ENCODE measurements at regions not wholly inside any gene's neighbourhood (a gene's known extent, or its start where the extent isn't known, plus 50 kb on each side); places are given as distances from the start of the nearest gene placed in this dataset.

DNA sequence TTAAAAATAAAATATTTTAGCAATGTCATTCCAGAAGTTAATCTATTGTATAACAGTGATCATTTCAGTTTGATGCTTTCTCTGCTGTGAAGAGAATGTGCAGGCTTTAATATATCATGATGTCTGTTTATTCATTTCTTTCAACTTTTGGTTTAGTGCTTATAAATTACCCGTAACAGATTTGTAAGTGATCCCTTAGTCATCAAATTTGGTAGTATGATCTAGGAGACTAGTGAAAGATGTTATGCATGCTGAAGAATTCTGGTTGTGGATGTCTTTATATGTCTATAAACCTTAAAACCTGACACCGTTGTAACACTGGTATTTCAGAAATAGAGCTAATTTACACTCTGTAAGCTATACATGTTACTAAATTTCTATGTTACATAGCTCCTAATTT, 260.4 kb downstream of the CPS1 start:
- no peak overlapping the region for H3K27ac ChIP-seq (ENCODE audit: insufficient read depth in 1 of 2, low read depth in 1 of 2, low read length in 2 of 2, poor library complexity in 1 of 2, severe bottlenecking in 2 of 2)
- CTCF ChIA-PET = no interaction called here
- H3K4me3 ChIP-seq (ENCODE audit: control insufficient read depth in 1 of 7, extremely low read depth in 1 of 7, insufficient read depth in 4 of 7, low read depth in 2 of 7, low read length in 6 of 7) = no peak overlapping the region
- no peaks in the 10 kb centered on the region for H3K27me3 ChIP-seq (replicated peaks in 2 of 5; ENCODE audit: control insufficient read depth in 4 of 5, insufficient read depth in 5 of 5, low read length in 4 of 5)
- no peaks in the 10 kb centered on the region for H3K9me3 ChIP-seq (ENCODE audit: control extremely low read depth in 1 of 5, control insufficient read depth in 4 of 5, insufficient read depth in 2 of 5, low read depth in 1 of 5, low read length in 4 of 5)
- no peaks in the 10 kb centered on the region for H3K36me3 ChIP-seq (ENCODE audit: control insufficient read depth in 4 of 4, insufficient read depth in 4 of 4, low read length in 3 of 4)
- WGBS (ENCODE audit: insufficient coverage) = 80% methylated on average over 1 of the region's 2 CpGs
- no peaks in the 10 kb centered on the region for H3K4me1 ChIP-seq (ENCODE audit: control extremely low read depth in 1 of 4, control insufficient read depth in 4 of 4, insufficient read depth in 4 of 4, low read length in 3 of 4)
- POLR2A ChIA-PET = no interaction called here
- no peak for DNase-seq

DNA sequence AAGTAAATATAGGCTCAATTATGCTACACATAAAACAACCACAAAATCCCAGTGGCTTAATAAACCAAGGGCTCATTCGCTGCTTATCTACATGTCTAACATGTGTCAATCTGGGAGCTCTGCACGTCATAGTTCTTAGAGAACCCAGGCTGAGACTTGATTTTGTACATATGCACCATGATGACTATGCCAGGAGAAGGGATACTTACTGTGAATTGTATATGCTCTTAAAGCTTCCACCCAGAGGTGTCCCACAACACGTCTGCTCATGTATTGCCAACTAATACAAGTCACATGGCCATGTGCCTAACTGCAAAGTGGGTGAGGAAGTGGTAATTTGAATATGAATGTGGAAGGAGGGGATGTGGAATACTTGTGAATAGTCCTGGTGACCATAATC, 262.1 kb downstream of the CPS1 start:
- 88% methylated on average over 1 of the region's 3 CpGs for WGBS (ENCODE audit: insufficient coverage)
- Histone ChIP-seq H3K36me3 (ENCODE audit: control insufficient read depth in 4 of 4, insufficient read depth in 4 of 4, low read length in 3 of 4) (no peaks in the 10 kb centered on the region), H3K4me3 (ENCODE audit: control insufficient read depth in 1 of 7, extremely low read depth in 1 of 7, insufficient read depth in 4 of 7, low read depth in 2 of 7, low read length in 6 of 7) (no peak overlapping the region), H3K27me3 (replicated peaks in 2 of 5; ENCODE audit: control insufficient read depth in 4 of 5, insufficient read depth in 5 of 5, low read length in 4 of 5) (no peaks in the 10 kb centered on the region), H3K27ac (ENCODE audit: insufficient read depth in 1 of 2, low read depth in 1 of 2, low read length in 2 of 2, poor library complexity in 1 of 2, severe bottlenecking in 2 of 2) (no peak overlapping the region), H3K9me3 (ENCODE audit: control extremely low read depth in 1 of 5, control insufficient read depth in 4 of 5, insufficient read depth in 2 of 5, low read depth in 1 of 5, low read length in 4 of 5) (no peaks in the 10 kb centered on the region), H3K4me1 (ENCODE audit: control extremely low read depth in 1 of 4, control insufficient read depth in 4 of 4, insufficient read depth in 4 of 4, low read length in 3 of 4) (no peaks in the 10 kb centered on the region)
- no peak for DNase-seq
- ChIA-PET POLR2A (no interaction called here), CTCF (no interaction called here)

DNA sequence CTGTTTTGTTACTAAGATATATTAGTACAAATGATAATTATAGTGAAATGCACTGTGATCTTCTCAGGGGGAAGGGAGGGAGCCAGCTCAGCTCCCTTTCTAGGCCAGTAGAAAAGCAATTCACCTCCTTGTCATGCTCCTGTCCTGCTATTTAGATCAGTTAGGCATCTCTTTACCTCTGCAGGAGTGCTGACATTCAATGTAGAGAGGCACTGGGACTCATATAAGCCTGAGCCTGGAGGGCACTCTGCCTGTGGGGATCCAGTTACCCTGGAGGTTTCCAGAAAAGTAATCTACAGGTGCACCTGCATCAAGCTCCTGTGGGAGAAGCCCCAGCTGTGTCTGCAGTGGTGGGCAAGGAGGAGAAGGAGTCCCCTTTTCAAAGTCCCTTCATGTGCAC, 277.0 kb downstream of the CPS1 start:
- no peaks in the 10 kb centered on the region for H3K9me3 ChIP-seq (ENCODE audit: control extremely low read depth in 1 of 5, control insufficient read depth in 4 of 5, insufficient read depth in 2 of 5, low read depth in 1 of 5, low read length in 4 of 5)
- no peaks in the 10 kb centered on the region for H3K4me1 ChIP-seq (ENCODE audit: control extremely low read depth in 1 of 4, control insufficient read depth in 4 of 4, insufficient read depth in 4 of 4, low read length in 3 of 4)
- no peak for DNase-seq
- no peaks in the 10 kb centered on the region for H3K27me3 ChIP-seq (replicated peaks in 2 of 5; ENCODE audit: control insufficient read depth in 4 of 5, insufficient read depth in 5 of 5, low read length in 4 of 5)
- POLR2A ChIA-PET = no interaction called here
- no peak overlapping the region for H3K4me3 ChIP-seq (ENCODE audit: control insufficient read depth in 1 of 7, extremely low read depth in 1 of 7, insufficient read depth in 4 of 7, low read depth in 2 of 7, low read length in 6 of 7)
- no peaks in the 10 kb centered on the region for H3K36me3 ChIP-seq (ENCODE audit: control insufficient read depth in 4 of 4, insufficient read depth in 4 of 4, low read length in 3 of 4)
- H3K27ac ChIP-seq (ENCODE audit: insufficient read depth in 1 of 2, low read depth in 1 of 2, low read length in 2 of 2, poor library complexity in 1 of 2, severe bottlenecking in 2 of 2) = no peak overlapping the region
- CTCF ChIA-PET = no interaction called here

DNA sequence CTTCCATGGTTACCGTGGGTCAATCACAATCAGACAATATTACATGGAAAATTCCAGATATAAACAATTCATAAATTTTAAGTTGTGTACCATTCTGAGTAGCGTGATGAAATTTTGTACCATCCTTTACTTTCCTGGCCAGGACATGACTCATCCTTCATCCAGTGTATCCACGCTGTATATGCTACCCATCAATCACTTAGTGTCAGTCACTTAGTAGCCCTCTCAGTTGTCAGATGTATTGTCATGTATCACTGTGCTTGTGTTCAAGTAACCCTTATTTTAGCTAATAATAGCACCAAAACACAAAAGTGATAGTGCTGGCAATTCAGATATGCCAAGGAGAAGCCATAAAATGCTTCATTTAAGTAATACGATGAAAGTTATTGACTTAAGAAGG, 282.6 kb downstream of the CPS1 start:
- WGBS (ENCODE audit: insufficient coverage) = 100% methylated on average over 2 of the region's 4 CpGs
- DNase-seq = no peak
- H3K4me1 ChIP-seq (ENCODE audit: control extremely low read depth in 1 of 4, control insufficient read depth in 4 of 4, insufficient read depth in 4 of 4, low read length in 3 of 4) = no peaks in the 10 kb centered on the region
- CTCF ChIA-PET = no interaction called here
- POLR2A ChIA-PET = no interaction called here
- no peak overlapping the region for H3K27ac ChIP-seq (ENCODE audit: insufficient read depth in 1 of 2, low read depth in 1 of 2, low read length in 2 of 2, poor library complexity in 1 of 2, severe bottlenecking in 2 of 2)
- no peaks in the 10 kb centered on the region for H3K36me3 ChIP-seq (ENCODE audit: control insufficient read depth in 4 of 4, insufficient read depth in 4 of 4, low read length in 3 of 4)
- H3K27me3 ChIP-seq (replicated peaks in 2 of 5; ENCODE audit: control insufficient read depth in 4 of 5, insufficient read depth in 5 of 5, low read length in 4 of 5) = no peaks in the 10 kb centered on the region
- no peaks in the 10 kb centered on the region for H3K9me3 ChIP-seq (ENCODE audit: control extremely low read depth in 1 of 5, control insufficient read depth in 4 of 5, insufficient read depth in 2 of 5, low read depth in 1 of 5, low read length in 4 of 5)
- no peak overlapping the region for H3K4me3 ChIP-seq (ENCODE audit: control insufficient read depth in 1 of 7, extremely low read depth in 1 of 7, insufficient read depth in 4 of 7, low read depth in 2 of 7, low read length in 6 of 7)

DNA sequence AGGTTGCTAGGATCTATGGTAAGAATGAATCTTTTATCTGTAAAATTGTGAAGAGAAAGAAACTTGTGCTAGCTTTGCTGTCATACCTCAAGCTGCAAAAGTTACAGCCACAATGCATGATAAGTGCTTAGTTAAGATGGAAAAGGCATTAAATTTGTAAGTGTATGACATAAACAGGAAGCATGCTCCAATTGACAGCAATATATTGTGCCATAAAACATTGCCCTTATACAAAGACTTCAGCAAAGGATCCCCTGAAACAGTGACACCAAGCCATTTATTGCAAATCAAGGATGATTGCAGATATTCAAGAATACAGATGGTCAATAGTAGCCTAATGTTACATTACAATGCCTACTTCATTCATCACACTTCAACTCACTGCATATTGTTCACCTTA, 283.1 kb downstream of the CPS1 start:
- Histone ChIP-seq H3K9me3 (ENCODE audit: control extremely low read depth in 1 of 5, control insufficient read depth in 4 of 5, insufficient read depth in 2 of 5, low read depth in 1 of 5, low read length in 4 of 5) (no peaks in the 10 kb centered on the region), H3K27me3 (replicated peaks in 2 of 5; ENCODE audit: control insufficient read depth in 4 of 5, insufficient read depth in 5 of 5, low read length in 4 of 5) (no peaks in the 10 kb centered on the region), H3K4me3 (ENCODE audit: control insufficient read depth in 1 of 7, extremely low read depth in 1 of 7, insufficient read depth in 4 of 7, low read depth in 2 of 7, low read length in 6 of 7) (no peak overlapping the region), H3K4me1 (ENCODE audit: control extremely low read depth in 1 of 4, control insufficient read depth in 4 of 4, insufficient read depth in 4 of 4, low read length in 3 of 4) (no peaks in the 10 kb centered on the region), H3K27ac (ENCODE audit: insufficient read depth in 1 of 2, low read depth in 1 of 2, low read length in 2 of 2, poor library complexity in 1 of 2, severe bottlenecking in 2 of 2) (no peak overlapping the region), H3K36me3 (ENCODE audit: control insufficient read depth in 4 of 4, insufficient read depth in 4 of 4, low read length in 3 of 4) (no peaks in the 10 kb centered on the region)
- CTCF ChIA-PET = no interaction called here
- POLR2A ChIA-PET = no interaction called here
- no peak for DNase-seq

DNA sequence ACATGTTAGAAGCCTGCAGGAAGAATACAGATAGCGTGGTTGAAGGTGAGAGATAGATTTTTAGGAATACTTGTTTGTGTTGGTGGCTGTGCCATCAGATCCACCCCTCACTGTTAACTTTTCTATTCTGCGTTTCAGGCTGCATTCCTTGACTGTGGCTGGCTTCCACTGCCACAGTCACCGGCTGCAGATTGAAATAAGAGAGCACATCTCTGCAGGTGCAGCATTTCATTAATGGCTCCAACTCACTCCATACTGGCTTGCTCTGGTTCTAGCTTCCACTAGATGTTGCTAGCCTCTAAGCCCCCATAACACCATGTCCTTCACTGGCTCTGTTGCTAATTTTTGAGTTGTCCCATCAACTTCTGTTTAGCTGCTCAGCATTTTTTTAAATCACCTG, 286.5 kb downstream of the CPS1 start:
- no peaks in the 10 kb centered on the region for H3K9me3 ChIP-seq (ENCODE audit: control extremely low read depth in 1 of 5, control insufficient read depth in 4 of 5, insufficient read depth in 2 of 5, low read depth in 1 of 5, low read length in 4 of 5)
- ChIA-PET POLR2A (no interaction called here), CTCF (no interaction called here)
- no peaks in the 10 kb centered on the region for H3K36me3 ChIP-seq (ENCODE audit: control insufficient read depth in 4 of 4, insufficient read depth in 4 of 4, low read length in 3 of 4)
- 100% methylated on average over 1 of the region's 3 CpGs for WGBS (ENCODE audit: insufficient coverage)
- H3K4me1 ChIP-seq (ENCODE audit: control extremely low read depth in 1 of 4, control insufficient read depth in 4 of 4, insufficient read depth in 4 of 4, low read length in 3 of 4) = no peaks in the 10 kb centered on the region
- H3K4me3 ChIP-seq (ENCODE audit: control insufficient read depth in 1 of 7, extremely low read depth in 1 of 7, insufficient read depth in 4 of 7, low read depth in 2 of 7, low read length in 6 of 7) = no peak overlapping the region
- no peaks in the 10 kb centered on the region for H3K27me3 ChIP-seq (replicated peaks in 2 of 5; ENCODE audit: control insufficient read depth in 4 of 5, insufficient read depth in 5 of 5, low read length in 4 of 5)
- H3K27ac ChIP-seq (ENCODE audit: insufficient read depth in 1 of 2, low read depth in 1 of 2, low read length in 2 of 2, poor library complexity in 1 of 2, severe bottlenecking in 2 of 2) = no peak overlapping the region
- no peak for DNase-seq

DNA sequence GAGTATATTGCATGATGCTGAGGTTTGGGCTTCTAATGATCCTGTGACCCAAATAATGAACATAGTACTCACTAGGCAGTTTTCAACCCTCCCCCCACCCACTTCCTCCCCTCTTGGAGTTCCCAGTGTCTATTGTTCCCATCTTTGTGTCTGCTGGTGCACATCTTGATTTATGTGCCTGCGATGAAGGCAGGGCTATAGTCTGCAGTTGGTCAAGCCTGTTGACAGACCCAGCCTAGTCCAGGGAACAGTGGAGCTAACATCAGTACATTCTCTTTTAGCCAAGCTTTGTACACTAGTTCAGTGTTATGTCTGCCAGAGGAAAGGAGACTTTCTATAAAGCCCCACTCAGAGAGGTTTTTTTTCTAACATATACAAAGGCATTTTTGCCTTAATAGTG, 287.6 kb downstream of the CPS1 start:
- no peaks in the 10 kb centered on the region for H3K27me3 ChIP-seq (replicated peaks in 2 of 5; ENCODE audit: control insufficient read depth in 4 of 5, insufficient read depth in 5 of 5, low read length in 4 of 5)
- H3K27ac ChIP-seq (ENCODE audit: insufficient read depth in 1 of 2, low read depth in 1 of 2, low read length in 2 of 2, poor library complexity in 1 of 2, severe bottlenecking in 2 of 2) = no peak overlapping the region
- ChIA-PET CTCF (no interaction called here), POLR2A (no interaction called here)
- no peaks in the 10 kb centered on the region for H3K9me3 ChIP-seq (ENCODE audit: control extremely low read depth in 1 of 5, control insufficient read depth in 4 of 5, insufficient read depth in 2 of 5, low read depth in 1 of 5, low read length in 4 of 5)
- DNase-seq = no peak
- H3K36me3 ChIP-seq (ENCODE audit: control insufficient read depth in 4 of 4, insufficient read depth in 4 of 4, low read length in 3 of 4) = no peaks in the 10 kb centered on the region
- WGBS (ENCODE audit: insufficient coverage) = 71% methylated on average over 1 of the region's 1 CpG
- no peaks in the 10 kb centered on the region for H3K4me1 ChIP-seq (ENCODE audit: control extremely low read depth in 1 of 4, control insufficient read depth in 4 of 4, insufficient read depth in 4 of 4, low read length in 3 of 4)
- H3K4me3 ChIP-seq (ENCODE audit: control insufficient read depth in 1 of 7, extremely low read depth in 1 of 7, insufficient read depth in 4 of 7, low read depth in 2 of 7, low read length in 6 of 7) = no peak overlapping the region

DNA sequence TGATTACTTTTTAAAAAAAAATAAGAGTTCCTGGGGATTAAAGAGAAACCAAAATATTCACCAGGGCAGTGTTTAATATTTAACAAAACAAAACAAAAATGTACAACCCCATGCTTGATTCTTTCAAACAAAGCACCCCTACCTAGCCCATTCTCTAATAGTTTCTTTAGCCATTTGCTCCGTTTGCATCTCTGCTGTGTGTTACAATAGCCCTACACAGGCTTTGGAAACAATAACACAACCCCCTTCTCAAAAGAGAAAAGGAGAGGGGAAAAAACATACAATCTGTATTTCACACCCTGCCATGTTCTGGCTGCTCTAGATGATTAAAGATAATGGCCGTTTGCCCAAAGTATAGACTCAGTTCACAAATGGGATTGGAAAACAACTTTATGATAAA, 302.9 kb downstream of the CPS1 start:
- Histone ChIP-seq H3K9me3 (ENCODE audit: control extremely low read depth in 1 of 5, control insufficient read depth in 4 of 5, insufficient read depth in 2 of 5, low read depth in 1 of 5, low read length in 4 of 5) (no peaks in the 10 kb centered on the region), H3K4me1 (ENCODE audit: control extremely low read depth in 1 of 4, control insufficient read depth in 4 of 4, insufficient read depth in 4 of 4, low read length in 3 of 4) (no peaks in the 10 kb centered on the region), H3K36me3 (ENCODE audit: control insufficient read depth in 4 of 4, insufficient read depth in 4 of 4, low read length in 3 of 4) (no peaks in the 10 kb centered on the region), H3K27ac (ENCODE audit: insufficient read depth in 1 of 2, low read depth in 1 of 2, low read length in 2 of 2, poor library complexity in 1 of 2, severe bottlenecking in 2 of 2) (no peak overlapping the region), H3K27me3 (replicated peaks in 2 of 5; ENCODE audit: control insufficient read depth in 4 of 5, insufficient read depth in 5 of 5, low read length in 4 of 5) (no peaks in the 10 kb centered on the region), H3K4me3 (ENCODE audit: control insufficient read depth in 1 of 7, extremely low read depth in 1 of 7, insufficient read depth in 4 of 7, low read depth in 2 of 7, low read length in 6 of 7) (no peak overlapping the region)
- ChIA-PET POLR2A (no interaction called here), CTCF (no interaction called here)
- no CpG with 5 or more reads among the region's 2 CpGs for WGBS (ENCODE audit: insufficient coverage)
- no peak for DNase-seq

Measured in common myeloid progenitor, CD34-positive (primary cell).